Small intestine (tissue), 7 donors: ENCODE measurements at regions not wholly inside any gene's neighbourhood (a gene's known extent, or its start where the extent isn't known, plus 50 kb on each side); places are given as distances from the start of the nearest gene placed in this dataset.
A peak's percentile ranks its signal among the peaks of the same experiment; 100 is the strongest.
"Not testable (repeated sequence)": the region's sequence is repeated elsewhere in the genome, so short reads cannot be mapped to it uniquely, and the experiment has no call there.

Experiments
- DNase-seq, 2 donors: peaks; one replicate each; pipeline versions ENCODE4 v3.0.0 to v3.0.0-alpha.2; 2013
- FAIRE-seq: peaks from 2 replicates; lab custom pipeline; 2012; peaks lifted over from hg19 to GRCh38; lab: Jason Lieb, UNC
- H3K27ac ChIP-seq, 3 donors: one replicate each; pipeline ENCODE4 v1.5.1; 2013; ENCODE audit warnings: low read length in 2 of 3, mild to moderate bottlenecking in 2 of 3, control low read depth in 1 of 3, inconsistent platforms in 1 of 3, low read depth in 1 of 3, moderate library complexity in 1 of 3
- H3K27me3 ChIP-seq, 3 donors: one replicate each; pipeline ENCODE4 v1.6.1; 2013; ENCODE audit warnings: low read length in 3 of 3, inconsistent platforms in 1 of 3; ENCODE audit not compliant: control insufficient read depth in 3 of 3, insufficient read depth in 3 of 3
- H3K36me3 ChIP-seq, 3 donors: one replicate each; pipeline ENCODE4 v1.6.1; 2013; ENCODE audit warnings: low read length in 3 of 3, inconsistent platforms in 1 of 3, low read depth in 1 of 3, mild to moderate bottlenecking in 1 of 3, moderate library complexity in 1 of 3; ENCODE audit not compliant: control insufficient read depth in 3 of 3, insufficient read depth in 2 of 3
- H3K4me1 ChIP-seq, 3 donors: one replicate each; pipeline ENCODE4 v1.6.1; 2013; ENCODE audit warnings: low read length in 2 of 3, inconsistent platforms in 1 of 3, low read depth in 1 of 3, mild to moderate bottlenecking in 1 of 3, moderate library complexity in 1 of 3; ENCODE audit not compliant: control insufficient read depth in 3 of 3, insufficient read depth in 2 of 3
- H3K4me3 ChIP-seq, 3 donors: one replicate each; pipeline ENCODE4 v1.5.1; 2013; ENCODE audit warnings: low read length in 3 of 3, control low read depth in 1 of 3, inconsistent platforms in 1 of 3, low read depth in 1 of 3, mild to moderate bottlenecking in 1 of 3, moderate library complexity in 1 of 3
- H3K9me3 ChIP-seq, 2 donors: one replicate each; pipeline ENCODE4 v1.6.1; 2013; ENCODE audit warnings: low read depth in 1 of 2, low read length in 1 of 2; ENCODE audit not compliant: control insufficient read depth in 2 of 2, insufficient read depth in 1 of 2
- WGBS, 3 donors: extraction: QIAGEN DNeasy Blood & Tissue Kit; methylation state at CpG; one replicate each; pipeline ENCODE4 v1.1.7; 2013; 5-methylcytosine and 5-hydroxymethylcytosine counted together
- donor health status: healthy with polysubstance abuse.
- donor health status: control.
- donor health status: control.
- donor health status: Bipolar disorder and iron deficiency.
- donor health status: healthy.

DNA sequence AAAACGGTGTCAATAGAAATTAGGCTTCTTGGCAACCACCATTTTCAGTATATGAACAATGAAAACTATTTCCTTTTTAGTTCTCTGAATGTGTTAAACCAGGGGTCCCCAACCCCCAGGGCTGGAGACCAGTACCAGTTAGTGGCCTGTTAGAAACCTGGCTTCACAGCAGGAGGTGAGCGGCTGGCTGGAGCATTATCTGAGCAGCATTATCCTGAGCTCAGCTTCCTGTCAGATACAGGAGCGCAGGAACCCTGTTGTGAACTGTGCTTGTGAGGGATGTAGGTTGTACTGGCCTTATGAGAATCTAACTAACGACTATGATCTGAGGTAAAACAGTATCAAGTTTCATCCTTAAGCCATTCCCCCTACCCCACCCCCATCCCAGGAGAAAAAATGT is 328.7 kb downstream of the ZBBX start:
- Histone ChIP-seq H3K4me1 (no peaks in the 10 kb centered on the region), H3K27me3 (no peaks in the 10 kb centered on the region), H3K9me3 (no peaks in the 10 kb centered on the region), H3K27ac (no peak overlapping the region), H3K4me3 (no peak overlapping the region), H3K36me3 (no peaks in the 10 kb centered on the region)
- 69 to 83% (median 72%) methylated on average over 4 of the region's 4 CpGs for WGBS, 3 donors
- no peak for FAIRE-seq
- no peak for DNase-seq

DNA sequence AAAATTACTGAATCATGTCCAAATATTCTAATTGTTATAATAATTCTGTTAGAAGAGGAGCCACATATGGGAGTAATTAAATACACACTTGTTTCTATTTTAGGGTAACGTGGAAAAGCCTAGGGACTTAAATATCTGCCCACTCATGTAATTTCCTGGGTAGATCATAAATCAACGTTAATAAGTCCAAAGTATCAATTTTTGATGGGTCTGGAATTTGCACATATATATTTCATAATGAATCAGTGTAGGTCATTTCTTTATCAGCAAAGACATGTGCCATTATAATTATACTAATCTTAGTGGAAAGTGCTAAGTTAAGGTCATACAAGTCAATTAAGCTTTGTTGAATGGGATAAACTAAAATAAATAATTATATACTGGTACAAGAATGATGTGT is 346.2 kb downstream of the ZBBX start:
- Histone ChIP-seq H3K27me3 (no peaks in the 10 kb centered on the region), H3K4me1 (no peaks in the 10 kb centered on the region), H3K27ac (no peak overlapping the region), H3K4me3 (no peak overlapping the region), H3K9me3 (peaks cover 0 to 3% of the 10 kb centered on the region in 2 donors), H3K36me3 (no peaks in the 10 kb centered on the region)
- DNase-seq: peak; percentile 2 to 3
- FAIRE-seq: no peak
- 18 to 38% (median 26%) methylated on average over 2 of the region's 2 CpGs for WGBS, 3 donors

DNA sequence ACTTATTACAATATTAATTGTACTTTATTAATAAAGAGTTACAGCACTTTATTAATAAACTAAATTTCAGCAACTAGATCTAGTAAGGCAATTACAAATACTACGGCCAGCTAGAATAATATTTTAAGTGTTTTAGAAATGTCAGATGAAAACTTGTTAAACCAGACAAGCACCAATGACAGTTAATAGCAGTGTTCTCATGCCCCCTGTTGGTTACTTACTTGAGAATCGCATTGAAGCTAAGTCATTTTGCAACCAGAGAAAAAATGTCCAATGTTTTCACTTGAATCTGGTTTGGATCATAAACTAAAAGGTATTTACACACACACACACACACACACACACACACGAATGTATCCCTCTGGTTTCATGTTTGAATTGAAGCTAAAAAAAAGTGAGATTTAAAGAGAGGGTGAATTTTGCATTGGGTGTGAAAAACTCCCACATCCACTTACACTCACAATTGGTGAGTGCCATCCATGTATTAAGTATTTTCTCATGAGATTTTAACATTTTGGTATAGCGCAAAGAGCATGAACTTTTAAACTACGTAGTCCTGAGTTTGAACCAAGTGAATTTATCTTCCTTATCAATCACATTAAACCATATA is 347.7 kb downstream of the ZBBX start:
- Histone ChIP-seq H3K27me3 (no peaks in the 10 kb centered on the region), H3K36me3 (no peaks in the 10 kb centered on the region), H3K27ac (no peak overlapping the region), H3K4me3 (no peak overlapping the region), H3K9me3 (peaks cover 0 to 3% of the 10 kb centered on the region in 2 donors), H3K4me1 (no peaks in the 10 kb centered on the region)
- peak; percentile 37 to 55 for DNase-seq
- FAIRE-seq: no peak
- WGBS, 3 donors: 19 to 29% (median 27%) methylated on average over 5 of the region's 5 CpGs

DNA sequence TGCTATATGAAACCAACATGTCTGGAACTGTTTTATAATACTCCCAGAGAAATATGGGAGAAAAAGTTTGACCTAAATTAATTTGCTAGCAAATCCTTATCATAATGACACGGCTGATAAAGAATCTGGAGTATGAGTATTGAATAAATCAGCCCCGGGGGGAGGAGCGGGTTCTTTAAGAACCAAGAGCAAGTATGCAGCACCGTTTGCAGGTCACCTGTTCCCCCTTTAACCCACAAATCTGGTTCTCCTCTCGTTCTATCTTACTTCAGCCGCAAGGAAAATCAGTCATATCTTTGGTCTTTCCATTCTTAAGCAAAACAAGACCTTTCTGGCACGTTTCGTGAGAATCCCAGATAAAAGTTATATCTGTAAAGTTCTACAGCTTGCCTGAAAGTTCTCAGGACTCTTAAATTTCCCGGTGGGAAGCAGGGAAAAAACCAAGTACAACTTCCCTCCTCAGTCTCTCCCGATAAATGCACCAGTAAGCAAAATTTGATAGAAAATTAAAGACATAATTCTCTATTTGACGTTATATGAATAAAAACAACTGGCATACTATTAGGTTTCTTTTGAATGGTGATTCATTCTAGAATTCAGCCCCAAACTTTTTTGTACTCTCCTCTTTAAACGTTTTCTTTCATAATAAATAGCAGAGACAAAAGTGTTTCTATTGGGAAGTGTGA is 348.6 kb downstream of the ZBBX start:
- Histone ChIP-seq H3K9me3 (peaks cover 0 to 2% of the 10 kb centered on the region in 2 donors), H3K36me3 (no peaks in the 10 kb centered on the region), H3K27me3 (no peaks in the 10 kb centered on the region), H3K4me1 (no peaks in the 10 kb centered on the region), H3K4me3 (no peak overlapping the region), H3K27ac (no peak overlapping the region)
- 42 to 59% (median 47%) methylated on average over 12 of the region's 12 CpGs for WGBS, 3 donors
- DNase-seq (no peak), FAIRE-seq (no peak)

DNA sequence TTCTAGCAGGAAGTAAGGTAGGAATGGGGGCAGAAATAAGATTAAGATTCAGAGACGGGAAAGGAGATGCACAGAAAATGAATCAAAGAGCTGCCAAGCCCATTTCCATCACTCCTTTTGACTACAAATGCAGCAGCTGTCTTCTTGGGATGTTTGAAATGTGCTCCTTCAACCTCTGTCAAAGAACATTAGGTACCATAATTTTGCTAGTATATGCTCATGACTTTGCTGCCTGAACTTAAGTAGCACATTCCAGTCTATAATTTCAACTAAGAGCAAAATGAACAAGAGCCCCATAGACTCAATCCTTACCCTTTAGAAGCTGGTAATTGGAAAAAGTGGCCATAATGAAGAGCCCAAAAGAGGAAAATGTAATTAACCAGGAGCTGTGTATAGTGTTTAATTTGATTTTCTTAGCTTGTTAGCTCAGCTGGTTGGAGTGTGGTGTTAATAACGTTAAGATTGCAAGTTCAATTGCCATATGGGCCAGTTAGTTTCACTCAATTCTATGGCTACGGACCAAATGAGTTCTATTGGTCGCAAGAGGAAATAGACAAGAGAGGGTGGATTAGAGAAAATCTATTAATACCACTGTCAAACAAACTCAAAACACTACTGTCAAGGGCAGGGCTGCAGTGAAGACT is 349.9 kb downstream of the ZBBX start:
- 59 to 66% (median 63%) methylated on average over 4 of the region's 4 CpGs for WGBS, 3 donors
- Histone ChIP-seq H3K9me3 (no peaks in the 10 kb centered on the region), H3K4me3 (no peak overlapping the region), H3K4me1 (no peaks in the 10 kb centered on the region), H3K27me3 (no peaks in the 10 kb centered on the region), H3K36me3 (no peaks in the 10 kb centered on the region), H3K27ac (no peak overlapping the region)
- DNase-seq (no peak), FAIRE-seq (no peak)

DNA sequence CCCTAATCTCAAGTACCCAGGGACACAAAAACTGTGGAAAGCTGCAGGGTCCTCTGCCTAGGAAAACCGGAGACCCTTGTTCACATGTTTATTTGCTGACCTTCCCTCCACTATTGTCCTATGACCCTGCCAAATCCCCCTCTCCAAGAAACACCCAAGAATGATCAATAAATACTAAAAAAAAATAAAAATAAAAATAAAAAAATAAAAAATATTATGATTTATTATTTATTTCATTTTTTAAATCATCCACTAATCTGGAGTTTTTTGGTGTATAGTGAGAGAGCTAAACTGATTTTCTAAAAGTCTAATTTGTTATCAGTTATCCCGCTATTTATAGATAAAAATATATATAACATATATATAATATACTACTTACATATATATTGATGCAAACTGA is 360.6 kb downstream of the ZBBX start:
- H3K4me1 ChIP-seq, H3K9me3 ChIP-seq, H3K36me3 ChIP-seq, DNase-seq, H3K4me3 ChIP-seq, FAIRE-seq, H3K27ac ChIP-seq, H3K27me3 ChIP-seq: not testable (repeated sequence)
- 83 to 93% (median 92%) methylated on average over 2 of the region's 2 CpGs for WGBS, 3 donors

DNA sequence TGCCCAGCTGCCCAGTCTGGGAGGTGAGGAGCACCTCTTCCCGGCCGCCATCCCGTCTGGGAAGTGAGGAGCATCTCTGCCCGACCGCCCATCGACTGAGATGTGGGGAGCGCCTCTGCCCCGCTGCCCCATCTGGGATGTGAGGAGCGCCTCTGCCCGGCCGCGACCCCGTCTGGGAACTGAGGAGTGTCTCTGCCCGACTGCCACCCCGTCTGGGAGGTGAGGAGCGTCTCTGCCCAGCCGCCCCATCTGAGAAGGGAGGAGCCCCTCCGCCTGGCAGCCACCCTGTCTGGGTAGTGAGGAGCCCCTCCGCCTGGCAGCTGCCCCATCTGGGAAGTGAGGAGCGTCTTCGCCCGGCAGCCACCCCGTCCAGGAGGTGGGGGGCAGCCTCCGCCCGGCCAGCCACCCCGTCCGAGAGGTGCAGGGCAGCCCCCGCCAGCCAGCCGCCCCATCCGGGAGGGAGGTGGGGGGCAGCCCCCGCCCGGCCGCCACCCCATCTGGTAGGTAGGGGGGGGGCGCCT is 361.4 kb downstream of the ZBBX start:
- FAIRE-seq, H3K4me1 ChIP-seq, H3K27ac ChIP-seq, H3K4me3 ChIP-seq, DNase-seq, H3K36me3 ChIP-seq, H3K9me3 ChIP-seq, H3K27me3 ChIP-seq: not testable (repeated sequence)
- WGBS, 3 donors: 96% methylated on average over 33 to 34 of the region's 34 CpGs

DNA sequence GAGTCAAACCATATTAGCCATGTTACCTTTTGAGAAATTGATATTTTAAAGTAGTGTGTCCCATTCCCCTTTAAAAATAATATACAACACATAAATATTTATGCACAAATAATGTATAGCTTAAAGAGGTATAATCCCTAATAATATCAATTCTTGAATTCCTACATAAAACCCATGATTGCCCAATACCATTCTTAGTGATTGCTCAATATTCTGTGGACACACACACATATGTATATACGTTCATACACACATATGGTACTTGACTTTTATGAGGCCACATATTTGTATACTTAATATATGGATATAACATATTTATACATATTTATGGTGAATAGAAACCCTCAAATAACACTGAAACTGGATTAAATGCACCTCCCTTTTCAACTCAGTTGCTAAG is 367.4 kb downstream of the ZBBX start:
- Histone ChIP-seq H3K9me3 (peaks cover 0 to 6% of the 10 kb centered on the region in 2 donors), H3K27me3 (no peaks in the 10 kb centered on the region), H3K36me3 (no peaks in the 10 kb centered on the region), H3K27ac (no peak overlapping the region), H3K4me3 (no peak overlapping the region), H3K4me1 (no peaks in the 10 kb centered on the region)
- FAIRE-seq (no peak), DNase-seq (no peak)
- WGBS, 3 donors: 50 to 64% (median 51%) methylated on average over 1 of the region's 1 CpG
